Vagina (tissue), 2 donors: ENCODE measurements at regions not wholly inside any gene's neighbourhood (a gene's known extent, or its start where the extent isn't known, plus 50 kb on each side); places are given as distances from the start of the nearest gene placed in this dataset.

ENCODE experiments used
- DNase-seq, 2 donors: peaks; one replicate each; pipeline ENCODE4 v3.0.0-alpha.2; 2017; ENCODE audit errors: extremely low spot score in 2 of 2
- H3K27ac ChIP-seq: fragments of 200-600 bp; sonication (generic); one replicate; pipeline ENCODE4 v1.5.1; 2019
- H3K27me3 ChIP-seq: fragments of 200-600 bp; sonication (generic); one replicate; pipeline ENCODE4 v1.5.1; 2019
- H3K36me3 ChIP-seq, 2 donors: fragments of 200-600 bp; sonication (generic); one replicate each; pipeline ENCODE4 v1.5.1; 2017 to 2019
- H3K4me1 ChIP-seq: fragments of 200-600 bp; sonication (generic); one replicate; pipeline ENCODE4 v1.5.1; 2019
- H3K4me3 ChIP-seq, 2 donors: fragments of 200-600 bp; sonication (generic); 1 replicate in 1 of 2; 2 replicates in 1 of 2; pipeline ENCODE4 v1.5.1; 2016 to 2019
- H3K9me3 ChIP-seq: fragments of 200-600 bp; sonication (generic); one replicate; pipeline ENCODE4 v1.5.1; 2019
- POLR2A ChIP-seq, 2 donors: fragments of 450-650 bp; IDR thresholded peaks; one replicate each; pipeline ENCODE4 v1.6.1; 2017; ENCODE audit warnings: antibody characterized with exemption in 2 of 2, mild to moderate bottlenecking in 2 of 2, moderate library complexity in 2 of 2
- POLR2AphosphoS5 ChIP-seq, 2 donors: sonication (generic); formaldehyde crosslinking; IDR thresholded peaks; one replicate each; pipeline ENCODE4 v1.9.0; 2017; ENCODE audit warnings: antibody characterized with exemption in 2 of 2, mild to moderate bottlenecking in 2 of 2, low read depth in 1 of 2; ENCODE audit not compliant: insufficient read depth in 1 of 2
- intact Hi-C: fragments of 100-400 bp; cut with DNase I; formaldehyde crosslinking; loops from one replicate; pipeline ENCODE4 v1.15.1; 2023
- TF ChIP-seq, protein P1 (sequence below), 3 experiments: fragments of 450-650 bp in 2 of 3; fragments of 200-600 bp in 1 of 3; sonication (generic) in 1 of 3; IDR thresholded peaks; one replicate each; pipeline ENCODE4 v1.5.1; 2017 to 2019; ENCODE audit warnings: antibody characterized with exemption in 3 of 3, mild to moderate bottlenecking in 2 of 3, moderate library complexity in 2 of 3

DNA sequence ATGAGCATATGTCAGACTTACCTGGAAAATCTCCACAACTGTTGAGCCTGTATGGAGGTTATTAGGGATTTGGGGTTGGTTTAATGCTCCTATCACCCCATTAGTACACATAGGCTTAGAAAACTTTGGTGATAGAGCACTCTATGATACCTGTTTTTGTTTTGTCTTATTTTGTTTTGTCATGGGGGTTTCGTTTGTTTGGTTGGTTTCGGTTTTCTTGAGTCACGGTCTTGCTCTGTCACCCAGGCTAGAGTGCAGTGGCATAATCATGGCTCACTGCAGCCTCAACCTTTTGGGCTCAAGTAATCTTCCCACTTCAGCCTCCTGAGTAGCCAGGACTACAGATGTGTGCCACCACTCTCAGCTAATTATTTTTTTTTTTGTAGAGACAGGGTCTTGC lies 70.0 kb downstream of the MZT1 start:
- Histone ChIP-seq H3K27ac (no peak overlapping the region), H3K9me3 (no peaks in the 10 kb centered on the region), H3K36me3 (no peaks in the 10 kb centered on the region), H3K4me3 (no peak overlapping the region), H3K4me1 (no peaks in the 10 kb centered on the region), H3K27me3 (no peaks in the 10 kb centered on the region)
- no peak for TF ChIP-seq POLR2AphosphoS5 (IDR thresholded peaks at IDR 0.05; ENCODE audit: insufficient read depth in 1 of 2, low read depth in 1 of 2)
- TF ChIP-seq POLR2A (IDR thresholded peaks at IDR 0.05) = no peak
- TF ChIP-seq, protein P1, sequence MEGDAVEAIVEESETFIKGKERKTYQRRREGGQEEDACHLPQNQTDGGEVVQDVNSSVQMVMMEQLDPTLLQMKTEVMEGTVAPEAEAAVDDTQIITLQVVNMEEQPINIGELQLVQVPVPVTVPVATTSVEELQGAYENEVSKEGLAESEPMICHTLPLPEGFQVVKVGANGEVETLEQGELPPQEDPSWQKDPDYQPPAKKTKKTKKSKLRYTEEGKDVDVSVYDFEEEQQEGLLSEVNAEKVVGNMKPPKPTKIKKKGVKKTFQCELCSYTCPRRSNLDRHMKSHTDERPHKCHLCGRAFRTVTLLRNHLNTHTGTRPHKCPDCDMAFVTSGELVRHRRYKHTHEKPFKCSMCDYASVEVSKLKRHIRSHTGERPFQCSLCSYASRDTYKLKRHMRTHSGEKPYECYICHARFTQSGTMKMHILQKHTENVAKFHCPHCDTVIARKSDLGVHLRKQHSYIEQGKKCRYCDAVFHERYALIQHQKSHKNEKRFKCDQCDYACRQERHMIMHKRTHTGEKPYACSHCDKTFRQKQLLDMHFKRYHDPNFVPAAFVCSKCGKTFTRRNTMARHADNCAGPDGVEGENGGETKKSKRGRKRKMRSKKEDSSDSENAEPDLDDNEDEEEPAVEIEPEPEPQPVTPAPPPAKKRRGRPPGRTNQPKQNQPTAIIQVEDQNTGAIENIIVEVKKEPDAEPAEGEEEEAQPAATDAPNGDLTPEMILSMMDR (IDR thresholded peaks at IDR 0.05) = no peak
- DNase-seq = no peak
- intact Hi-C loops = no loop called here

DNA sequence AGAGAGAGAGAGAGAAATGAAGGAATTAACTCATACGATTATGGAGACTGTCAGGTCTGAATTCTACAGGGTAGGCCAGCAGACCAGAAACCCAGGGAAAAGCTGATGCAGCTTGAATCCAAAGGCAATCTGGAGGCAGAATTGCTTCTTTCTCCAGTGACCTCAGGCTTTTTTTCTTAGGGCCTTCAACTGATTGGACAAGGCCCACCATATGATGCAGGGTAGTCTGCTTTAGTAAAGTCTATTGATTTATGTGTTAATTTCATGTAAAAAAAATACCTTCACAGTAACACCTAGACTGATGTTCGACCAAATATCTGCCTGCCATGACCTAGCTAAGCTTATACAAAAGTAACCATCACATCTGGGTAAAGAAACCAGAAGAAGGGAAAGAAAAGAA lies 71.1 kb downstream of the MZT1 start:
- Histone ChIP-seq H3K9me3 (no peaks in the 10 kb centered on the region), H3K36me3 (no peaks in the 10 kb centered on the region), H3K4me1 (no peaks in the 10 kb centered on the region), H3K27me3 (no peaks in the 10 kb centered on the region), H3K4me3 (no peak overlapping the region), H3K27ac (no peak overlapping the region)
- no peak for DNase-seq
- intact Hi-C loops = no loop called here
- TF ChIP-seq POLR2A (IDR thresholded peaks at IDR 0.05) (no peak), POLR2AphosphoS5 (IDR thresholded peaks at IDR 0.05; ENCODE audit: insufficient read depth in 1 of 2, low read depth in 1 of 2) (no peak)
- TF ChIP-seq, protein P1 (IDR thresholded peaks at IDR 0.05) = no peak

DNA sequence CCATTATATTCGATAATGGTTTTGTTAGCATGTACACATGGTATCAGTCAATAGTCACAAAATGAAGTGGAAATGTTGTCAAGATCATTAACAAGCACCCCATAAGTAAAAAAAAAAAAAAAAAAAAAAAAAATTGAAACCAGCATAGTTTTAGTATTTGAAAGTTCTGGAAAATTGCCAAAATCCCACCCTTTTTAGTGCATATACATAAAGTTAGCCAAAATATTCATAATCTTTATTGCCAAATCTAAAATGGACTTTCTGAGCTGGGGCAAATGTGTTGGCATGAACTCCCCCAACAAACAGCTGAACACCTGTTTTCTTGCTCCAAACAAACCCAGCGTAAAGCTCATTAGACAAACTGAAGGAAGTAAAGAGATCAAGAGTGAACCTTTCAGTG lies 73.9 kb downstream of the MZT1 start:
- H3K4me3 ChIP-seq = no peak overlapping the region
- no peak for TF ChIP-seq POLR2AphosphoS5 (IDR thresholded peaks at IDR 0.05; ENCODE audit: insufficient read depth in 1 of 2, low read depth in 1 of 2)
- TF ChIP-seq POLR2A (IDR thresholded peaks at IDR 0.05) = no peak
- TF ChIP-seq, protein P1 (IDR thresholded peaks at IDR 0.05) = no peak
- no peaks in the 10 kb centered on the region for H3K4me1 ChIP-seq
- no peaks in the 10 kb centered on the region for H3K9me3 ChIP-seq
- no peaks in the 10 kb centered on the region for H3K36me3 ChIP-seq
- no peaks in the 10 kb centered on the region for H3K27me3 ChIP-seq
- intact Hi-C loops = no loop called here
- DNase-seq = no peak
- no peak overlapping the region for H3K27ac ChIP-seq

DNA sequence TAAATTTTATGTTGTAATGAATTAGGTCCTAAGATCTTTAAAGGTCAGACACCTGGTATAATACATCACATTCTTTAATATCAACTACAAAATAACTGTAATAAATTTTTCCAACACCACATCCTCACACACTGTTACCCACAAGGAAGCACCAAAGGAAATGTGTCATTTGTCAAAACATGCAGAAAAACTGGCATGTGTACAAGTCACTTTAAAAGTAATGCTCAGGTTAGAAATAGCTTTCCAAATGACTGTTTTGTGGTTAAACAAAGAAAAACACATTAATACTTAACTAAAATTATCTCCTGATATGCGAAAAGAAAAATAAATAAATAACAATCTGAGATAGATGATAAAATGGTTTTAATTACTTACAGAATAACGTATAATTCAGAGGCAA lies 74.7 kb downstream of the MZT1 start:
- H3K36me3 ChIP-seq = no peaks in the 10 kb centered on the region
- H3K27me3 ChIP-seq = no peaks in the 10 kb centered on the region
- no peak for DNase-seq
- TF ChIP-seq, protein P1 (IDR thresholded peaks at IDR 0.05) = no peak
- TF ChIP-seq POLR2AphosphoS5 (IDR thresholded peaks at IDR 0.05; ENCODE audit: insufficient read depth in 1 of 2, low read depth in 1 of 2) (no peak), POLR2A (IDR thresholded peaks at IDR 0.05) (no peak)
- intact Hi-C loops = no loop called here
- H3K4me3 ChIP-seq = no peak overlapping the region
- H3K9me3 ChIP-seq = no peaks in the 10 kb centered on the region
- H3K4me1 ChIP-seq = no peaks in the 10 kb centered on the region
- no peak overlapping the region for H3K27ac ChIP-seq

DNA sequence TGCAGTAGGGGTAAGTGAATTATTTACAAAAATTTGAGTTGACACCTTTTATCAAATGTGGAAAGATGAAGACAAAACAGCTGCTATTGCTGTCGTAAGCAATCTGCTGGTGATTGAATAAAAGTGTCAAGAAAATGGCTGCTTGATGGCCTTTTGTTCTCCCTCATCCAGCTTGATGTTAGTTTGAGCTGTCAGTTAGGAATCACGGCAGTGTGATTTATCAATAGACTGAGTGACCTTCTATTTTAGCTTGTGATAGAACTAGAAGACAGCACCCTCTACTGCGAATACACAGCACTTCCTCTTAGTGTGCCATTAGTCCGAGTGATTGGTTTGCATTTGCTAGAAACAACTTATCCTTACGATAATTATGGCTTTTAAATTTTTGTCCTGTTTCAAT lies 76.3 kb downstream of the MZT1 start:
- TF ChIP-seq POLR2AphosphoS5 (IDR thresholded peaks at IDR 0.05; ENCODE audit: insufficient read depth in 1 of 2, low read depth in 1 of 2) = no peak
- TF ChIP-seq, protein P1 (IDR thresholded peaks at IDR 0.05) = no peak
- TF ChIP-seq POLR2A (IDR thresholded peaks at IDR 0.05) = no peak
- Histone ChIP-seq H3K4me1 (no peaks in the 10 kb centered on the region), H3K27ac (no peak overlapping the region), H3K9me3 (no peaks in the 10 kb centered on the region), H3K36me3 (no peaks in the 10 kb centered on the region), H3K4me3 (no peak overlapping the region), H3K27me3 (no peaks in the 10 kb centered on the region)
- DNase-seq = no peak
- intact Hi-C loops = no loop called here
